ENCODE measurements at regions not wholly inside any gene's neighbourhood (a gene's known extent, or its start where the extent isn't known, plus 50 kb on each side); places are given as distances from the start of the nearest gene placed in this dataset.
"Not testable (repeated sequence)": the region's sequence is repeated elsewhere in the genome, so short reads cannot be mapped to it uniquely, and the experiment has no call there.

GRCh38 chr5:72676831-72677230, 139.6 kb upstream of the TNPO1 start:
- H2AK5ac ChIP-seq (ENCODE audit: low read depth, low read length); H3K27me3 ChIP-seq (replicated peaks in 1 of 4; ENCODE audit: control insufficient read depth in 3 of 4, extremely low read depth in 1 of 4, insufficient read depth in 3 of 4, low read length in 3 of 4); CTCF ChIA-PET (ENCODE audit: partially characterized antibody); H3K27ac ChIP-seq (ENCODE audit: low read depth, low read length); H3K9me3 ChIP-seq (ENCODE audit: insufficient read depth in 2 of 2, low read depth in 1 of 2, low read length in 1 of 2); H4K91ac ChIP-seq (replicated peaks; ENCODE audit: insufficient read length, low read length); H3K23me2 ChIP-seq (ENCODE audit: low read depth, low read length); H3K14ac ChIP-seq (ENCODE audit: insufficient read length); FAIRE-seq; H4K5ac ChIP-seq (ENCODE audit: insufficient read length, low read depth, low read length); H3K18ac ChIP-seq (ENCODE audit: extremely low read depth, low read length); H2BK120ac ChIP-seq (replicated peaks; ENCODE audit: low read depth, low read length); H3K79me1 ChIP-seq (ENCODE audit: low read depth, low read length); H2AFZ ChIP-seq (ENCODE audit: low read length); H3K23ac ChIP-seq (ENCODE audit: insufficient read length); H3K4me1 ChIP-seq (replicated peaks in 1 of 4; ENCODE audit: control insufficient read depth in 3 of 4, insufficient read depth in 4 of 4, low read length in 3 of 4); H3K9ac ChIP-seq (replicated peaks in 1 of 4; ENCODE audit: extremely low read depth in 1 of 4, low read depth in 3 of 4, low read length in 3 of 4); H3K56ac ChIP-seq (replicated peaks; ENCODE audit: insufficient read length, low read depth, low read length); H3K4me3 ChIP-seq (ENCODE audit: extremely low read depth in 1 of 4, insufficient read depth in 2 of 4, low read depth in 3 of 4, low read length in 4 of 4); H2BK20ac ChIP-seq (ENCODE audit: low read length); H4K8ac ChIP-seq (ENCODE audit: extremely low read depth, insufficient read depth, low read length); POLR2A ChIA-PET (ENCODE audit: partially characterized antibody); H4K20me1 ChIP-seq (replicated peaks in 1 of 2; ENCODE audit: control insufficient read depth in 1 of 2, insufficient read depth in 2 of 2, low read length in 2 of 2); H2BK12ac ChIP-seq (ENCODE audit: low read depth, low read length); H3K4ac ChIP-seq (replicated peaks; ENCODE audit: insufficient read length, low read depth, low read length); H3K79me2 ChIP-seq (ENCODE audit: control insufficient read depth in 1 of 2, insufficient read depth in 2 of 2, low read length in 2 of 2); H2BK15ac ChIP-seq (ENCODE audit: low read length); H2BK5ac ChIP-seq (ENCODE audit: low read depth, low read length); H3K36me3 ChIP-seq (ENCODE audit: control insufficient read depth in 2 of 4, insufficient read depth in 4 of 4, low read length in 3 of 4); DNase-seq (ENCODE audit: low read depth in 1 of 2, low spot score in 2 of 2); H3K4me2 ChIP-seq (ENCODE audit: insufficient read depth in 1 of 2, low read depth in 2 of 2, low read length in 2 of 2): not testable (repeated sequence)
- 94% methylated on average over 8 of the region's 8 CpGs; no CpG with 5 or more reads in 1 of the 2 experiments for WGBS, 2 experiments (ENCODE audit: extremely low coverage in 1 of 2, insufficient coverage in 1 of 2, insufficient read length in 1 of 2, insufficient replicate concordance in 2 of 2, low coverage in 1 of 2, low lambda C conversion rate in 2 of 2, missing lambda C conversion rate in 1 of 2)

Data from H1 (cell line).